ENCODE measurements at regions not wholly inside any gene's neighbourhood (a gene's known extent, or its start where the extent isn't known, plus 50 kb on each side); places are given as distances from the start of the nearest gene placed in this dataset.

- Histone ChIP-seq H3K9me3 (no peaks in the 10 kb centered on the region), H3K4me3 (no peak overlapping the region), H3K27ac (no peak overlapping the region), H3K36me3 (no peaks in the 10 kb centered on the region), H3K4me1 (no peaks in the 10 kb centered on the region), H3K27me3 (no peaks in the 10 kb centered on the region)
- 24 to 38% methylated on average over 1 of the region's 1 CpG for WGBS, 2 donors
- TF ChIP-seq POLR2A (IDR thresholded peaks at IDR 0.05) = no peak
- no peak for TF ChIP-seq CTCF (IDR thresholded peaks at IDR 0.05)
- intact Hi-C loops (cut with DNase I) = no loop called here
- DNase-seq = no peak
Observed at GRCh38 chr4:60216752-60217151, 983.4 kb upstream of the ADGRL3 start.

GRCh38 chr4:60221866-60222265 is 978.3 kb upstream of the ADGRL3 start:
- H3K4me1 ChIP-seq = no peaks in the 10 kb centered on the region
- intact Hi-C loops (cut with DNase I) = no loop called here
- no peaks in the 10 kb centered on the region for H3K36me3 ChIP-seq
- no peak overlapping the region for H3K27ac ChIP-seq
- WGBS, 2 donors = 88 to 89% methylated on average over 5 of the region's 5 CpGs
- H3K4me3 ChIP-seq = no peak overlapping the region
- no peaks in the 10 kb centered on the region for H3K27me3 ChIP-seq
- DNase-seq = no peak
- TF ChIP-seq POLR2A (IDR thresholded peaks at IDR 0.05) (no peak), CTCF (IDR thresholded peaks at IDR 0.05) (no peak)
- H3K9me3 ChIP-seq = no peaks in the 10 kb centered on the region

GRCh38 chr4:60223208-60223923 is 976.8 kb upstream of the ADGRL3 start:
- Histone ChIP-seq H3K27me3 (no peaks in the 10 kb centered on the region), H3K27ac (no peak overlapping the region), H3K36me3 (no peaks in the 10 kb centered on the region), H3K9me3 (no peaks in the 10 kb centered on the region), H3K4me1 (no peaks in the 10 kb centered on the region), H3K4me3 (no peak overlapping the region)
- TF ChIP-seq POLR2A (IDR thresholded peaks at IDR 0.05) = no peak
- no peak for TF ChIP-seq CTCF (IDR thresholded peaks at IDR 0.05)
- no peak for DNase-seq
- WGBS, 2 donors = 67 to 74% methylated on average over 3 of the region's 3 CpGs
- intact Hi-C loops (cut with DNase I) = no loop called here

GRCh38 chr4:60241866-60242265 is 958.3 kb upstream of the ADGRL3 start:
- intact Hi-C loops (cut with DNase I) = no loop called here
- WGBS, 2 donors = 49 to 54% methylated on average over 4 of the region's 4 CpGs
- no peak for TF ChIP-seq POLR2A (IDR thresholded peaks at IDR 0.05)
- TF ChIP-seq CTCF (IDR thresholded peaks at IDR 0.05) = no peak

GRCh38 chr4:60249784-60250183 is 950.3 kb upstream of the ADGRL3 start:
- no peak for DNase-seq
- intact Hi-C loops (cut with DNase I) = no loop called here
- WGBS, 2 donors = 93 to 96% methylated on average over 1 of the region's 1 CpG
- no peak overlapping the region for H3K4me3 ChIP-seq
- no peaks in the 10 kb centered on the region for H3K27me3 ChIP-seq
- no peak overlapping the region for H3K27ac ChIP-seq
- no peaks in the 10 kb centered on the region for H3K9me3 ChIP-seq
- no peak for TF ChIP-seq CTCF (IDR thresholded peaks at IDR 0.05)
- TF ChIP-seq POLR2A (IDR thresholded peaks at IDR 0.05) = no peak
- no peaks in the 10 kb centered on the region for H3K4me1 ChIP-seq
- H3K36me3 ChIP-seq = no peaks in the 10 kb centered on the region

More at GRCh38 chr4:60241866-60242265, 958.3 kb upstream of the ADGRL3 start:
- DNase-seq = no peak
- Histone ChIP-seq H3K36me3 (no peaks in the 10 kb centered on the region), H3K27ac (no peak overlapping the region), H3K27me3 (no peaks in the 10 kb centered on the region), H3K9me3 (no peaks in the 10 kb centered on the region), H3K4me3 (no peak overlapping the region), H3K4me1 (no peaks in the 10 kb centered on the region)
